LNCaP clone FGC (cell line): ENCODE measurements at regions not wholly inside any gene's neighbourhood (a gene's known extent, or its start where the extent isn't known, plus 50 kb on each side); places are given as distances from the start of the nearest gene placed in this dataset.

Experiments
- DNase-seq: peaks from one replicate; pipeline ENCODE4 v3.0.0-alpha.2; 2011; ENCODE audit warnings: low read depth
- H3K4me3 ChIP-seq: 2 replicates; pipeline ENCODE4 v1.5.1; 2011; ENCODE audit warnings: mild to moderate bottlenecking, low read depth, low read length, control low read depth
- CTCF ChIP-seq: IDR thresholded peaks from 2 replicates; pipeline ENCODE4 v1.5.1; 2012; ENCODE audit warnings: mild to moderate bottlenecking; ENCODE audit not compliant: control insufficient read depth, insufficient read depth; ENCODE audit errors: extremely low read depth

DNA sequence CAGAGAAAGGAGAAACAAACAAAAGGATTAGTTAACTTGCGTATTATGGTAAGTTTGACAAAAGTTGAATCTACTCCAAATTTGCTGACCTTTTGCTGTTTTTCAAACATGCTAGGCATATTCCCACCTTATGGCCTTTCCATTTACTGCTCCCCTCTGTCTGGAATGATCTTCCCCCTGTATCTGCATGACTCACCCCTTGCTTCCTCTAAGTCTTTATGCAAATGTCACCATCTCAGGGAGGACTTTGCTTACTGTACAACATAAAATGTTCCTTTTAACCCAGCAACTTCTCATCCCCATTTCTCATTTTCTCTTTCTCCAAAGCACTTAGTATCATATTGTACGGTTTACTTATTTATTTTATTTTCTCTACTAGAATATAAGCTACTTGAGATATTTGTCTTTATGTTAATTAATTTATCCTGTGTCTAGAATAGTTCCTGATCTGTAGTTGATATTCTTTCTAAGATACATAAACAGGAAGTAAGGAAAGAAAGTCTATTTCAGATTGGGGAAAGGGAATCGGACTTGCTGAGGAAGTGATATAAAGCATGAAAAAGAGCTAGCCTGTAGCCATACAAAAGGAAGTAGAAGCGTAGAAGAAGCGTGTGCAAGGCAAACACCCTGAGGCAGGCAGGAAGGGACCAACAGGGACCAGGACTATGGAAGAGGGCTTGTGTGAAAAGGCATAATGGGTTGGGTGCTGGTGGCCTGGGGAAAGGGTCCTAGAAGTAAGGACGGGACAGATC lies 144.9 kb upstream of the ERBB4 start:
- TF ChIP-seq CTCF: no peak
- H3K4me3 ChIP-seq: no peak overlapping the region
- DNase-seq: no peak

DNA sequence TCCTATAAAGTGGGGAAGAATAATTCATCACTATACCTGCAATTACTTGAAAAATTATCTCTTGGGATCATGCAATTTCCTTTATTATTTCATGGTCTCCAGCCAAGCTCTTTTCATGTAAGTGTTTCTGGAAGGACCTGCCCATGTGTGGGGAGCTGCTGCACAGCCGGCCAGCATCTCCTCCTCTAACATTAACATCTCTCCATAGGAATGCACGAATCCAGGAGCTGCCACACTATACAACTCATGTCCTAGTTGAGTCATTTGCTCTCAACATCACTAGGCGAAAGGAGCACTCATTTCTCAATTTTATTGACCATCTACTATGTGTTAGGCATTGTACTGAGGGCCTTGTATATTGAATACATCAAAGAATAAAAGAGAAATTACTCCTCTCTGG lies 144.3 kb upstream of the ERBB4 start:
- no peak for TF ChIP-seq CTCF
- no peak overlapping the region for H3K4me3 ChIP-seq
- no peak for DNase-seq

DNA sequence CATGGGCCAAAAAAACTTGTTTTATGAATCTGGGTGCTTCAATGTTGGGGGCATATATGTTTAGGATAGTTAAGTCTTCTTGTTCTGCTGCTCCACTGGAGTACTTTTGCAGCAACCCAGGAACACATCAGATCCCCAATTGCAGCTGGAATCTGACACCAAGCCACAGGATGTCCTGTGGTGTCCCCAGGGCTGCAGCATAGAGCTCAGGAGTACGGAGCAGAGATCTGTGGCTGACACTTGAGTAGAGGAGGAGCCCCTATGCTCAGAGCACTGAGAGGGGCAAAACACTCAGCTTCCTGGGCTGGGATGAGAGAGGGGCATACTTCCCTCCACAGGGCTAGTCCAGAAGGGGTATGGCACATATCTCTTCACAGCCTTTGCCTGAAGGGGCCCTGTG lies 138.9 kb upstream of the ERBB4 start:
- H3K4me3 ChIP-seq: no peak overlapping the region
- TF ChIP-seq CTCF: no peak
- no peak for DNase-seq

GRCh38 chr2:212672186-212672585 lies 133.6 kb upstream of the ERBB4 start:
- DNase-seq: no peak
- no peak overlapping the region for H3K4me3 ChIP-seq
- no peak for TF ChIP-seq CTCF

DNA sequence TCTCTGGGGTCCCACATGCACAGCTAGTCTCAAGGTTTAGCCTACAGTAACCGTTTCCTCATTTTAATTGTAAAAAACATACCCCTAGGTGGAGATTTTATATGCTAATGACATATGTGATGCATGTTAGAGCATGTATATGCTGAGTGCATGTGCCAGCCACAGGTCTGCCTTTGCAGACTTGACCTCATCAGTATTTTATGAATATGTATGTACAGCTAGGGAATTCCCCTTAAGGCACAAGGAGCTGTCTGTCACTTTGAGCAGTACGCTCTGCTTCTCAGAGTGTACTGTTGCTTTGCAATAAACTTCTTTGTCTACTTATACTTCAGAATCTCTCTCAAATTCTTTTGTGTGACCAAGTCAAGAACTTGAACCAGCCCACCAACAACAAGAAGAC lies 131.2 kb upstream of the ERBB4 start:
- no peak for DNase-seq
- TF ChIP-seq CTCF: no peak
- no peak overlapping the region for H3K4me3 ChIP-seq

DNA sequence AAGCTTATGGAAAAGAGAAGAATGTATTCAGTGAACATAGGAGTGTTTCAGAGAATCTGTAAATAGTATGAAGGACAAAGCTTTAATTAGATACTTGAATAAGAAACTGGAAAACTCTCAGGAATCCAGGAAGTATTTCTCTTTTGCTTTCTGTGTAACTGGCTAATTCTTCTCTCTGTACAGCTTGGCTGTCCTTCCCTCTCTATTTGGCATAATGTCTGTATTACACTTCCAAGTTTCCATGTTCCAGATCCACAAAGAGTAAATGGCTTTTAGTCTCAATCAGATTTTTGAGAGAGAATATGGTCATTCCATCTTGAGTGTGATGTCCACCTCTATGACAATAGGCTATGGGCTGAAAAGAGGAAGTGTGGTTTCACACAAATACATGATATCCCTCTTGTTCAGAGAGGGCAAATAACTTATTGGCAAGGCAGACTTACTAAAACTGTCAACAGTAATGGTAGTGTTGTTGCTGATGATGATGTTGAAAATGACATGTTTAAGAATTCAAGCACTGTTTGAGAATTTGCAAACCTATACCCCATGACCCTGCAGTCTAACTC lies 129.2 kb upstream of the ERBB4 start:
- TF ChIP-seq CTCF: no peak
- no peak overlapping the region for H3K4me3 ChIP-seq
- DNase-seq: no peak

DNA sequence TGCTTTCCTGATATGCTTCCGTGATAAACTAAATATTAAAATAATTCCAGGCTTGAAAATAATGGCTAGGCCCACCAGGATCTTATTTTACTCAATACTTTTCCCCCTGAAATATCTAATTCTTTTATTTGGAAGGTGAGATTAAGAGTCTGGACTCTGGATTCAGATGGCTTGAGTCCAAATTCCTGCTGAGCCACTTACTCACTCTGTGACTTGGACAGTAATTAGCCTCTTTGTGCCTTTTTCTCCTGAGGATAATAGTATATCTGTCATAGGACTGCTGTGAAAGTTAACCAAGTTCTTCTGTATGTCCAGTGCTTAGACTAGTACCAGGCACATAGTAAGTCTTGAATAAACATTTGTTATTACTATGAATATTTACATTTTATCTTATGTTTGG lies 127.3 kb upstream of the ERBB4 start:
- no peak for TF ChIP-seq CTCF
- no peak for DNase-seq
- H3K4me3 ChIP-seq: no peak overlapping the region
